ENCODE measurements at regions not wholly inside any gene's neighbourhood (a gene's known extent, or its start where the extent isn't known, plus 50 kb on each side); places are given as distances from the start of the nearest gene placed in this dataset.

DNA sequence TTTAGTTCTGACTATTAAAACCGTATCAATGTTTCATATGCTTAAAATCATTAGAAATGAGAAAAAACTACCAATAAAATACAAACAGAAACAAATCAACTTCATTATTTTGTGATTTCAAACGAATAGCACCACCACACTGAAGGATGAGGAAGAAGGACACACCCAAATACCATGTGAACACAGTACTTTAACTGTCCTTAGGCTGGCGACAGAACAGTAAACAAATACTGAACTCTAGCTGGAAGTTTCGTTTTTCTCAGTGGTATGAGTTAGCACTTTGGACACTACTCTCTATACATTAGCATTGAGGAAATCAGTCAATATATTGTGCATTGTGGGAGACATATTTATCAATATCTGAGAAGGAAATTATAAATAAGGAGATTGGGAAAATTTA, 202.4 kb upstream of the AGAP1 start:
- no peaks in the 10 kb centered on the region for H3K9me3 Mint-ChIP-seq
- H3K36me3 Mint-ChIP-seq = no peaks in the 10 kb centered on the region
- no peaks in the 10 kb centered on the region for H3K4me1 Mint-ChIP-seq
- no peak for ATAC-seq
- peaks cover 9 to 47% (median 14%) of the 10 kb centered on the region in 5 donors for H3K27me3 Mint-ChIP-seq
- H3K27ac Mint-ChIP-seq = no peak overlapping the region
- DNase-seq = no peak
- POLR2A ChIA-PET = no interaction called here
- H3K4me3 Mint-ChIP-seq = no peak overlapping the region

DNA sequence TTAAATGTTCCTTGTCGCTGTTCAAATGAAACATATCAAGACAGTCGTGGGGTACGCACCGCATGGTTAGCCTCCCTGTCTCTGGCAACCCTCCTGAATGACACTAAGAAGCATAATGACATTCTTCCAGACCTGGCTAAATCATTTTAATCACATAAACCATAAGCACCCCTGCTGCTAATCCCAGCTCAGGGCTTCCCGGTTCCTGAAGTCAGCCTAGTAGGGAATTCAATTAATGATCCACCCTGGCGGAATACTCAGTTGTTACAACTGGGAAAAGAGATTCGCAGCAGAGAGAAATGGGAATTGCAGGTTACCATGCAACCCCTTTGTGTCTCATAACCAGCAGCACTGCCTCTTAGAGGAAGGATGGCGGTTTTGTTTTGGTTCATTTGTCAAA, 200.8 kb upstream of the AGAP1 start:
- peaks cover 0 to 9% (median 0%) of the 10 kb centered on the region in 9 donors for H3K9me3 Mint-ChIP-seq
- POLR2A ChIA-PET = no interaction called here

DNA sequence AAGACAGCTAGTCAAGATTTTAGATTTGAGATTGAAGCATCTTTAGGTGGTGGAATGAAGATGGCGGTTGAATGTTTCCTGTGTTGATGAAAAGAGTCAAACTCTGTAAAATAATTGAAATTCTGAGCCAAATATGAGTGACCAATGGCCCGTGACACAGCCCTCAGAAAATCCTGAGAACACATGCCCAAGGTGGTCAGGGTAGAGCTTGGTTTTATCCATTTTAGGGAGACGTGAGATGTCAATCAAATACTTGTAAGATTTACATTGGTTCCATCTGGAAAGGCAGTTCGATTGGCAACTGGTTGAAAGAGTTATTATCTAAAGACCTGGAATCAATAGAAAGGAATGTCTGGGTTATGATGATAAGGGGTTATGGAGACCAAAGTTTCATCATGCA, 198.0 kb upstream of the AGAP1 start:
- ATAC-seq (no peak), DNase-seq (no peak)
- Mint-ChIP-seq H3K4me1 (no peaks in the 10 kb centered on the region), H3K27me3 (peaks cover 10 to 33% (median 12%) of the 10 kb centered on the region in 5 donors), H3K36me3 (no peaks in the 10 kb centered on the region), H3K9me3 (peaks cover 0 to 9% (median 0%) of the 10 kb centered on the region in 9 donors), H3K27ac (no peak overlapping the region), H3K4me3 (no peak overlapping the region)
- POLR2A ChIA-PET = no interaction called here

More for the DNA sequence above, 200.8 kb upstream of the AGAP1 start:
- peaks cover 6 to 42% (median 10%) of the 10 kb centered on the region in 5 donors for H3K27me3 Mint-ChIP-seq
- no peaks in the 10 kb centered on the region for H3K36me3 Mint-ChIP-seq
- H3K27ac Mint-ChIP-seq = no peak overlapping the region
- no peak overlapping the region for H3K4me3 Mint-ChIP-seq
- H3K4me1 Mint-ChIP-seq = no peaks in the 10 kb centered on the region
- DNase-seq (no peak), ATAC-seq (no peak)

DNA sequence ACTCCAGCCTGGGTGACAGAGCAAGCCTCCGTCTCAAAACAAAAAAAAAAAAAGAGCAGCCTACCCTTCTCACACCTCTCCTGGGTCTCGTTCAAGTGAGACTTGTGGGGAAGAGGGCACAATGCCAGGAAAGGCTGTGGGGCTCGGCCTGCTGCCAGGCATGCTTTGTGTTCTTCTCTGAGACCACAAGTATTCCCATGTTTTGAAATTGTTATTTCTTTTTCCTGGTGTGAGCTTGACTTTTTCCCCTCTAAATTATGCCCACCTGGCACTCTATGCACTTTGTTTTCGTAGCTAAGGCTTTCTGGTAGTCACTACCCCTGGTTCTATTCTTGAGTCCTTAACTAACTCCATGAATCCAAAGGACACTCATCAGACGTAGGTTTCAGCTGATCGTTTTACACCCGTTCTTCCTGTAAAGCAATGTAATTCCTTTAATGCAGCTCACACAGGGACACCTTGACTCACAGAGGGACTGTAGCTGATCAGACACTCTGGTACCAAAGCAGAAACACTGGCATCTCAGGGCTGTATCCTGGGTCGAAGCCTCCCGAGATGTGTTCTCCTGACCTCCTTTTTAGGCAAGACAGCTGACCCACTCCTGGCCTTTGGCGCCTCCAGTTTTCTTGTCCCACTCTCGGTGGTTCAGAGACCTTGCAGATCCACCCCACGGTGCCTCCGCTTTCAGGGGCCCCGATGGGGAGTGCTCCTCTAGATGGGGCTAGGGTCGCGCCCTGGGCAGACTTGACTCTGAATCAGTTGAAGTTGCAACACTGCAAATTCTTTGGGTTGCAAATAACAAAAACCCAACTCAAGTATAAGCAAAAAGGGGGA, 193.3 kb upstream of the AGAP1 start:
- DNase-seq (no peak), ATAC-seq (no peak)
- H3K9me3 Mint-ChIP-seq = peaks cover 0 to 13% (median 0%) of the 10 kb centered on the region in 9 donors
- no peaks in the 10 kb centered on the region for H3K4me1 Mint-ChIP-seq
- peaks cover 14 to 48% (median 29%) of the 10 kb centered on the region in 5 donors for H3K27me3 Mint-ChIP-seq
- no peak overlapping the region for H3K4me3 Mint-ChIP-seq
- POLR2A ChIA-PET = no interaction called here
- H3K27ac Mint-ChIP-seq = no peak overlapping the region
- peaks cover 0 to 4% (median 0%) of the 10 kb centered on the region in 3 donors for H3K36me3 Mint-ChIP-seq

DNA sequence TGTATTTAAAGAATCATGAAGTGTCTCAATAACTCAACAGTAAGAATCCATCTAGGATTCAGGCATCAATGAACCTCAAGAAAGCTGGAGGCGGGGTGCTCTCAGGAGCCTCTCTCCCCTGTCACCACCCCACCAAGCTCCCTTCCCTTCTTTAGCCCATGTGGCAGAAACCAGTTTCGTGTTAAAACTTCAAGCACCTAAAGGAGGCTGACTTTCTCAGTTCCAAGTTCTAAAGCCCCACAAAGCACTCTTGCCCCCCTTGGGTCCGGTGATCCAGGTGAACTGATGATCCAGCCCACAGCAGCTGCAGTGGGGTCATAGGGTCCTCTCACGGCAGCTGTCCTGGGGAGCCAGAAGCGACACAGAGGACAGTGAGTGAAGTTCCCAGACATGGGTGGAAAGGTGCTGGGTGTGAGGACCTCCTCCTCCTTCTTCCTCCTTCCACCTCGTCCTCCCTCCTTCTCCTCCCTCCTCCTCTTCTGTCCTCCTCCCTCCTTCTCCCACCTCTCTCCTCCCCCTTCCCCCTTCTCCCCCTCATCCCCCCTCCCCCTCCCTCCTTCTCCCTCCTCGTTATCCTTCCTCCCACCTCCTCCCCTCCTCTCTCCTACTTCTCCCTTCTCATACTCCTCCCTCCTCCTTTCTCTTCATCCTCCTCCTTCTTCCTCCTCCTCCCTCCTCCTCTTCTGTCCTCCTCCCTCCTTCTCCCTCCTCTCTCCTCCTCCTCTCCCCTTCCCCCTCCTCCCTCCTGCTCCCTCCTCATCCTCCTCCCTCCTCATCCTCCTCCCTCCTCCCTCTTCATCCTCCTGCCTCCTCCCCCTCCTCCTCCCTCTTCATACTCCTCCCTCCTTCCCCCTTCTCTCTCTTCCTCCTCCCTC, 192.4 kb upstream of the AGAP1 start:
- no peak overlapping the region for H3K27ac Mint-ChIP-seq
- peaks cover 15 to 56% (median 32%) of the 10 kb centered on the region in 5 donors for H3K27me3 Mint-ChIP-seq
- no peak for DNase-seq

DNA sequence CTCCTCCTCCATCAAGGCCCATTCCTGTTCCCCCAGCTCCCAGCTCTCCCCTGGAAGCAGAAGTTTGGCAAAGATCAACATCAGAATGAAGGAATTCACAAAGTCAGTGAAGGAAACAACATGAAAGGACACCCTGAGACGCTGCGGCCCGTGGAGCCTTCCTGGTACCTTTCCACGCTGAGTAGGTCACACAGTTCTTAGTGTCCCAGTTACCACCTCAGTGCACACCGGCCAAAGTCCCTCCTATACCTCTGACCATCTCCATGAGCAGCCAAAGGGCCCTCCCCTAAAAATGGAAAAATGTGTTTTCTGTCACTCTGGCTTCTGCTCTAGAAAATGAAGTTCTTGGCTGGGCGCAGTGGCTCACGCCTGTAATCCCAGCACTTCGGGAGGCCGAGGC, 191.6 kb upstream of the AGAP1 start:
- Mint-ChIP-seq H3K27ac (no peak overlapping the region), H3K9me3 (peaks cover 0 to 13% (median 6%) of the 10 kb centered on the region in 9 donors)

More for the DNA sequence above, 192.4 kb upstream of the AGAP1 start:
- Mint-ChIP-seq H3K36me3 (peaks cover 0 to 8% (median 0%) of the 10 kb centered on the region in 3 donors), H3K4me3 (no peak overlapping the region), H3K4me1 (no peaks in the 10 kb centered on the region), H3K9me3 (peaks cover 0 to 13% (median 4%) of the 10 kb centered on the region in 9 donors)
- no peak for ATAC-seq
- POLR2A ChIA-PET = no interaction called here

DNA sequence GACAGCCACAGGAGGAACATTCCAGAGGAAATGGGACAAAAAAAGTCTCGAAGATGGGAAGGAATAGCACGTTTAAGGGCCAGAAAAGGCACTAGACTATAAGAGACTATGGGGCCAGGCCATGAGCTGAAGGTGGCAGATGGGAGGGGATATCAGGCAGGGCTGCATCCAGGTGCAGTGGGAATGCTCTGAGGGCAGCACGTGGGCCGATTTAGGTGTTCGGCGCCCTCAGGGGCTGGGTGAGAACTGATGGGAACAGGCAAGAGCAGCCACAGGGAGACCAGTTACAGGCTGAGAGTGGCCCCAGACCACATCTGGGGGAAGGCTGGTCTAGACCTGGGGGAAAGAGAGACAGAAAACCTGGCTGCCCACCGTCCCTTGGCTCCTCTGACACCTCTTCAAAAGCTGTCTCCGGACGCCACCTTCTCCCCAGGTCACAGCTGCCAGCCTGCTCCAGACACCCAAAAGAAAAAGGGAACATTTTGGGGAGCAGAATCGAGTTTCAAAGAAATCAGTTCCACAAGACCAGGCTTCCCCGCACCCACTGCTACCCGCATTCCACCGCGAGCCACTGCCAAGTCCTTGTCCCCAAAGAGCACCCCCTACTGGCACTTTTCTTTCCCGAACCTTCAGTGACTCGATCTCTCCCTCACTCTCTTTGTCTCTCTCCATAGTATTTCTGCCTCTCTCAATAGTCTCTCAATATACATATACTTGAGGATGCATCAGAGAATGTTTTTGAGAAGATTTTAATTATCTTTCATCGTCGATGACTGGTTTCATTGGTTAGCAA, 190.1 kb upstream of the AGAP1 start:
- POLR2A ChIA-PET = no interaction called here
- H3K36me3 Mint-ChIP-seq = peaks cover 0 to 13% (median 0%) of the 10 kb centered on the region in 3 donors

More for the DNA sequence above, 191.6 kb upstream of the AGAP1 start:
- no peak for DNase-seq
- no peak overlapping the region for H3K4me3 Mint-ChIP-seq
- H3K4me1 Mint-ChIP-seq = no peaks in the 10 kb centered on the region
- peaks cover 0 to 8% (median 0%) of the 10 kb centered on the region in 3 donors for H3K36me3 Mint-ChIP-seq
- POLR2A ChIA-PET = no interaction called here
- H3K27me3 Mint-ChIP-seq = peaks cover 14 to 55% (median 31%) of the 10 kb centered on the region in 5 donors
- no peak for ATAC-seq

DNA sequence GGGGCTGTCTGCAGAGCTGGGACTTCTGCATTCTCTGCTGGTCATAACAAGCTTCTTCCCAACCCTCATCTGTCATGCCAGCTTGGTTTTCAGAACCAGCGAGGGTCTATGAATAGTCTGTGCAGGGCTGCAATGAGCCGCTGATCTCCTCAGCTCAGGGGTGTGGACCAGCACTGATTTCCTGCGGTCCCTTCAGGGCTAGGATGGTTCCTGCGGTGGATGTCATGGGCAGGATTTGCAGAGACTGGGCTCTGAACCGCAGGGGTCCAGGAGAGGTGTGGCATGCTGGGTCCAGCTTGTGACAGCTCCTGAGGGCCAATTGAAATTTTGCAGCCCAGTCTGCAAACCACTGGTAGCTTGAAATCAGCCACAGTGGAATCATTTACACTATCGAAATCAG, 188.2 kb upstream of the AGAP1 start:
- Mint-ChIP-seq H3K4me1 (no peaks in the 10 kb centered on the region), H3K9me3 (peaks cover 0 to 17% (median 5%) of the 10 kb centered on the region in 9 donors), H3K4me3 (no peak overlapping the region), H3K27me3 (peaks cover 14 to 54% (median 34%) of the 10 kb centered on the region in 5 donors), H3K36me3 (peaks cover 0 to 18% (median 0%) of the 10 kb centered on the region in 3 donors), H3K27ac (no peak overlapping the region)
- no peak for DNase-seq
- POLR2A ChIA-PET = no interaction called here
- ATAC-seq = no peak

More for the DNA sequence above, 190.1 kb upstream of the AGAP1 start:
- no peak overlapping the region for H3K4me3 Mint-ChIP-seq
- ATAC-seq (no peak), DNase-seq (no peak)
- peaks cover 13 to 56% (median 33%) of the 10 kb centered on the region in 5 donors for H3K27me3 Mint-ChIP-seq
- no peak overlapping the region for H3K27ac Mint-ChIP-seq
- H3K9me3 Mint-ChIP-seq = peaks cover 0 to 13% (median 2%) of the 10 kb centered on the region in 9 donors
- H3K4me1 Mint-ChIP-seq = no peaks in the 10 kb centered on the region

DNA sequence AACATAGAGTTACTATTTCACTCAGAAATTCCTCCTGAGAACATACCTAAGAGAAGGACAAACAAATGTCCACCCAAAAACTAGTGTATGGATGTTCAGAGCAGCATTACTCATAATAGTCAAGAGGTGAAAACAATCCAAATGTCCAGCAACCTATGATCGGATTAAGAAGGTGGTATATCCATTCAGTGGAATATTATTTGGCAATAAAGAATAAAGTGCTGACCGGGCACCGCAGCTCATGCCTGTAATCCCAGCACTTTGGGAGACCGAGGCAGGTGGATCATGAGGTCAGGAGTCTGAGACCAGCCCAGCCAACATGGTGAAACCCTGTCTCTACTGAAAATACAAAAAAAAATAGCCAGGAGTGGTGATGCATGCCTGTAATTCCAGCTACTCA, 182.8 kb upstream of the AGAP1 start:
- Mint-ChIP-seq H3K4me1 (peaks cover 0 to 2% (median 0%) of the 10 kb centered on the region in 4 donors), H3K27me3 (peaks cover 4 to 34% (median 17%) of the 10 kb centered on the region in 5 donors), H3K36me3 (peaks cover 0 to 16% (median 0%) of the 10 kb centered on the region in 3 donors), H3K4me3 (no peak overlapping the region), H3K9me3 (peaks cover 0 to 20% (median 2%) of the 10 kb centered on the region in 9 donors), H3K27ac (no peak overlapping the region)
- POLR2A ChIA-PET = no interaction called here
- no peak for DNase-seq
- no peak for ATAC-seq

DNA sequence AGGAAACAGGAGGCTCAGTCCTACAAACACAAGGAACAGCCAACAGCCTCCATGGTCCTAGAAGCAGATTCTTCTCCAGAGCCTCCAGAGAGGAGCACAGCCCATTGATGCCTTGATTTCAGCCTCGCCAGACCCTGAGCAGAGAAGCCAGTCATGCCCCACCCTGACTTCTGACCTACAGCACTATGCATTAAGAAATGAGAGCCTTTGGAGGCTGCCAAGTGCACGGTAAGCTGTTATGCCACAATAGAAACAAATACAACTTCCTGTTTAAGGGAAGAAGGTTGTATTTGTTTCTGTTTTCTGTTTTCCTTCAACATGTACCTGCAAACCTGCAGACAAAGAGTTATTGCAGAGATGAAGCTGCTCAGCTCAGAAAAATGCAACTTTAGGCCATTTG, 181.3 kb upstream of the AGAP1 start:
- peaks cover 0 to 14% (median 2%) of the 10 kb centered on the region in 9 donors for H3K9me3 Mint-ChIP-seq
- peaks cover 2 to 30% (median 13%) of the 10 kb centered on the region in 5 donors for H3K27me3 Mint-ChIP-seq
- DNase-seq (no peak), ATAC-seq (no peak)
- peaks cover 0 to 2% (median 0%) of the 10 kb centered on the region in 4 donors for H3K4me1 Mint-ChIP-seq
- peaks cover 0 to 12% (median 0%) of the 10 kb centered on the region in 3 donors for H3K36me3 Mint-ChIP-seq
- H3K4me3 Mint-ChIP-seq = no peak overlapping the region
- no peak overlapping the region for H3K27ac Mint-ChIP-seq
- POLR2A ChIA-PET = no interaction called here

DNA sequence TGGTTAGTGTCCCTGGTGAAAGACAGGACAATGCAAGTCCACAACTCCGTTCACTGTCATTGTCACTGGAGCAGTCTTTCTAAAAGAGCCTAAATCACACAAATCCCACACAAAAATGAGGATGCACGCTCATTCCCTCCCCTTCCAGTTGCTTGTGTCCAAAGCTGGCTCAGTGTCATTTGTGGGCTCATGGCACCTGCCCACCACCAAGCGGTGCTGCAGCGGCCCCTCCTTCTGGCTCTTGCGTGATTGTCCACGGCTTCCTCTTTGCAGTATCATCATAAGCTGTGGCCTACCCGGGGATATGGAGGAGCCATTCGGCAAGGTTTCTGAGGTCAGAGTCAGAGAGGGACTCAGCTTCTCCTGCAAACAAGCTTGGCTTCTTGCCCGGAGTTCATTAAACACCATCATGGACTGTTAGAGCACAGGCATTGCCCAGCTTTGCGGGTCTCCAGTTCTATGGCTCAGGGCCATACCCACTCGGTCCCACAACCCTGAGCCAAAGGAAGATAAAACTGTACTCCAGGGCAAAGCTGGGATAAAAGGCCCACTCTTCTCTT, 179.4 kb upstream of the AGAP1 start:
- ATAC-seq (no peak), DNase-seq (no peak)
- Mint-ChIP-seq H3K27me3 (peaks cover 0 to 25% (median 10%) of the 10 kb centered on the region in 5 donors), H3K4me3 (no peak overlapping the region), H3K36me3 (peaks cover 0 to 7% (median 0%) of the 10 kb centered on the region in 3 donors), H3K4me1 (peaks cover 0 to 2% (median 0%) of the 10 kb centered on the region in 4 donors), H3K27ac (no peak overlapping the region), H3K9me3 (peaks cover 0 to 9% (median 2%) of the 10 kb centered on the region in 9 donors)
- POLR2A ChIA-PET = no interaction called here

DNA sequence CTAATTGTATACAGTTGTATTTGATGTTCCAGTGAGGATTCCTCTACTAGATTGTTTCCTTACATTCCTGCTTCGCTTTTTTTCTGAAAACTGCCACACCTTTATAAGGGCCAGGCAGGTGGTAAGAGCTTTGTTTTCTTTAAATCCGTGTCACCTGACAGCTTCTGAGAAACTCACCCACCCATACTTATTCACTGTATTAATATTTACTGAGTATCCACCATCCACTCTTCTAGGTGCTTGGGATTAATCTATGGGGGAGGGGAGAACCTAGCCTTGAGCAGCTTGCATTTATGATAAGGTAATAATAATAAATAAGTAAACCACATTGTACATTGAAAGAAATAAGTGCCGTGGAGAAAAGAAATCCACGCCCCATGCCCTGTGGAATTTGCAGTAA, 174.7 kb upstream of the AGAP1 start:
- peaks cover 6 to 25% (median 14%) of the 10 kb centered on the region in 5 donors for H3K27me3 Mint-ChIP-seq
- no peak overlapping the region for H3K4me3 Mint-ChIP-seq
- ATAC-seq = no peak
- no peak overlapping the region for H3K27ac Mint-ChIP-seq
- POLR2A ChIA-PET = no interaction called here
- no peaks in the 10 kb centered on the region for H3K36me3 Mint-ChIP-seq
- peaks cover 0 to 2% (median 0%) of the 10 kb centered on the region in 9 donors for H3K9me3 Mint-ChIP-seq
- DNase-seq = no peak
- H3K4me1 Mint-ChIP-seq = peaks cover 0 to 2% (median 0%) of the 10 kb centered on the region in 4 donors

Measured in naive thymus-derived CD8-positive, alpha-beta T cell (primary cell).